H1 (cell line): ENCODE measurements at regions not wholly inside any gene's neighbourhood (a gene's known extent, or its start where the extent isn't known, plus 50 kb on each side); places are given as distances from the start of the nearest gene placed in this dataset.

ENCODE experiments used
- CTCF ChIA-PET: fragments of 300-600 bp; sonication (Branson Sonifier 250); formaldehyde crosslinking; loops from one replicate; lab custom pipeline; 2021; ENCODE audit not compliant: partially characterized antibody; lab: Charles Lee
- POLR2A ChIA-PET: fragments of 300-600 bp; sonication (Branson Sonifier 250); formaldehyde crosslinking; loops from one replicate; lab custom pipeline; 2021; ENCODE audit warnings: inconsistent platforms; ENCODE audit not compliant: partially characterized antibody; lab: Charles Lee
- DNase-seq, 2 experiments: peaks; one replicate each; pipeline versions ENCODE4 v3.0.0 to v3.0.0-alpha.2; 2010 to 2022; ENCODE audit warnings: low spot score in 2 of 2, low read depth in 1 of 2, mixed read lengths in 1 of 2
- FAIRE-seq: peaks from 2 replicates; lab custom pipeline; 2011; peaks lifted over from hg19 to GRCh38; lab: Jason Lieb, UNC
- H2AFZ ChIP-seq: 2 replicates; pipeline ENCODE4 v1.8.1; 2012; ENCODE audit warnings: low read length, inconsistent platforms
- H2AK5ac ChIP-seq: 2 replicates; pipeline ENCODE4 v1.6.1; 2013; ENCODE audit warnings: low read depth, low read length
- H2BK120ac ChIP-seq: replicated peaks from 2 replicates; pipeline ENCODE3; 2013; ENCODE audit warnings: low read depth, low read length, inconsistent platforms
- H2BK12ac ChIP-seq: 2 replicates; pipeline ENCODE4 v1.6.1; 2013; ENCODE audit warnings: low read depth, low read length
- H2BK15ac ChIP-seq: 2 replicates; pipeline ENCODE4 v1.6.1; 2013; ENCODE audit warnings: low read length
- H2BK20ac ChIP-seq: 2 replicates; pipeline ENCODE4 v1.6.1; 2013; ENCODE audit warnings: low read length
- H2BK5ac ChIP-seq: 2 replicates; pipeline ENCODE4 v1.6.1; 2013; ENCODE audit warnings: low read depth, low read length
- H3K14ac ChIP-seq: 2 replicates; pipeline ENCODE4 v1.6.1; 2013; ENCODE audit warnings: inconsistent platforms; ENCODE audit not compliant: insufficient read length
- H3K18ac ChIP-seq: 2 replicates; pipeline ENCODE4 v1.6.1; 2013; ENCODE audit warnings: low read length; ENCODE audit errors: extremely low read depth
- H3K23ac ChIP-seq: 2 replicates; pipeline ENCODE4 v1.6.1; 2013; ENCODE audit warnings: inconsistent platforms; ENCODE audit not compliant: insufficient read length
- H3K23me2 ChIP-seq: 2 replicates; pipeline ENCODE4 v1.6.1; 2013; ENCODE audit warnings: low read depth, low read length
- H3K27ac ChIP-seq: 2 replicates; pipeline ENCODE4 v1.6.1; 2011; ENCODE audit warnings: low read depth, low read length, inconsistent platforms
- H3K27me3 ChIP-seq, 4 experiments: replicated peaks in 1 of 4; 1 replicate in 1 of 4; 2 replicates in 3 of 4; pipeline versions ENCODE4 v1.6.1 to v1.8.1; 2011 to 2013; ENCODE audit warnings: low read length in 3 of 4, mild to moderate bottlenecking in 3 of 4, inconsistent platforms in 2 of 4, mixed read lengths in 2 of 4, moderate library complexity in 1 of 4; ENCODE audit not compliant: control insufficient read depth in 3 of 4, insufficient read depth in 3 of 4; ENCODE audit errors: extremely low read depth in 1 of 4
- H3K36me3 ChIP-seq, 4 experiments: 2 replicates each; pipeline versions ENCODE4 v1.6.1 to v1.8.1; 2011 to 2013; ENCODE audit warnings: mild to moderate bottlenecking in 4 of 4, low read length in 3 of 4, moderate library complexity in 2 of 4, control low read depth in 1 of 4, inconsistent platforms in 1 of 4; ENCODE audit not compliant: insufficient read depth in 4 of 4, control insufficient read depth in 2 of 4
- H3K4ac ChIP-seq: replicated peaks from 2 replicates; pipeline ENCODE3; 2013; ENCODE audit warnings: low read length, low read depth, mixed read lengths, inconsistent platforms; ENCODE audit not compliant: insufficient read length
- H3K4me1 ChIP-seq, 4 experiments: replicated peaks in 1 of 4; 1 replicate in 1 of 4; 2 replicates in 3 of 4; pipeline versions ENCODE4 v1.6.1 to v1.8.1; 2011 to 2013; ENCODE audit warnings: low read length in 3 of 4, inconsistent platforms in 2 of 4, mixed read lengths in 1 of 4; ENCODE audit not compliant: insufficient read depth in 4 of 4, control insufficient read depth in 3 of 4
- H3K4me2 ChIP-seq, 2 experiments: 2 replicates each; pipeline versions ENCODE4 v1.6.1 to v1.8.1; 2011 to 2013; ENCODE audit warnings: low read depth in 2 of 2, low read length in 2 of 2, control low read depth in 1 of 2, inconsistent platforms in 1 of 2, mild to moderate bottlenecking in 1 of 2; ENCODE audit not compliant: insufficient read depth in 1 of 2
- H3K4me3 ChIP-seq, 4 experiments: fragments of 200-600, 300-600 bp in 1 of 4; sonication (generic), shearing (Covaris generic), sonication (Bioruptor Twin) in 1 of 4; 2 replicates each; pipeline versions ENCODE4 v1.5.1 to v1.8.1; 2011 to 2016; ENCODE audit warnings: low read length in 4 of 4, low read depth in 3 of 4, control low read depth in 2 of 4, inconsistent platforms in 2 of 4, mild to moderate bottlenecking in 2 of 4, mixed read lengths in 1 of 4, moderate library complexity in 1 of 4; ENCODE audit not compliant: insufficient read depth in 2 of 4; ENCODE audit errors: extremely low read depth in 1 of 4
- H3K56ac ChIP-seq: replicated peaks from 2 replicates; pipeline ENCODE3; 2013; ENCODE audit warnings: low read depth, mild to moderate bottlenecking, mixed read lengths, low read length, inconsistent platforms; ENCODE audit not compliant: insufficient read length
- H3K79me1 ChIP-seq: 2 replicates; pipeline ENCODE4 v1.6.1; 2013; ENCODE audit warnings: low read depth, low read length, control low read depth
- H3K79me2 ChIP-seq, 2 experiments: 2 replicates each; pipeline versions ENCODE4 v1.6.1 to v1.8.1; 2012 to 2013; ENCODE audit warnings: low read length in 2 of 2, mild to moderate bottlenecking in 2 of 2, inconsistent platforms in 1 of 2; ENCODE audit not compliant: insufficient read depth in 2 of 2, control insufficient read depth in 1 of 2
- H3K9ac ChIP-seq, 4 experiments: replicated peaks in 1 of 4; 1 replicate in 1 of 4; 2 replicates in 3 of 4; pipeline versions ENCODE4 v1.6.1 to v1.8.1; 2011 to 2013; ENCODE audit warnings: low read depth in 3 of 4, low read length in 3 of 4, control low read depth in 2 of 4, mild to moderate bottlenecking in 2 of 4, moderate library complexity in 2 of 4, inconsistent platforms in 1 of 4; ENCODE audit errors: extremely low read depth in 1 of 4
- H3K9me3 ChIP-seq, 2 experiments: 2 replicates each; pipeline versions ENCODE4 v1.6.1 to v1.8.1; 2012 to 2013; ENCODE audit warnings: mild to moderate bottlenecking in 2 of 2, moderate library complexity in 2 of 2, control low read depth in 1 of 2, inconsistent platforms in 1 of 2, low read depth in 1 of 2, low read length in 1 of 2, mixed read lengths in 1 of 2; ENCODE audit not compliant: insufficient read depth in 2 of 2
- H4K20me1 ChIP-seq, 2 experiments: replicated peaks in 1 of 2; 2 replicates each; pipeline versions ENCODE3 to v1.8.1; 2011 to 2013; ENCODE audit warnings: inconsistent platforms in 2 of 2, low read length in 2 of 2, mild to moderate bottlenecking in 1 of 2; ENCODE audit not compliant: insufficient read depth in 2 of 2, control insufficient read depth in 1 of 2
- H4K5ac ChIP-seq: 2 replicates; pipeline ENCODE4 v1.6.1; 2013; ENCODE audit warnings: low read length, low read depth, mixed read lengths, inconsistent platforms; ENCODE audit not compliant: insufficient read length
- H4K8ac ChIP-seq: 2 replicates; pipeline ENCODE4 v1.8.0; 2013; ENCODE audit warnings: mild to moderate bottlenecking, moderate library complexity, low read length, inconsistent platforms; ENCODE audit not compliant: insufficient read depth; ENCODE audit errors: extremely low read depth
- H4K91ac ChIP-seq: replicated peaks from 2 replicates; pipeline ENCODE3; 2013; ENCODE audit warnings: low read length, mixed read lengths, inconsistent platforms; ENCODE audit not compliant: insufficient read length
- BCL11A ChIP-seq, 2 experiments: IDR thresholded peaks; one replicate each; pipeline ENCODE4 v1.6.1; 2011; ENCODE audit warnings: low read depth in 2 of 2, low read length in 2 of 2, mild to moderate bottlenecking in 2 of 2
- CREB1 ChIP-seq: IDR thresholded peaks from 2 replicates; pipeline ENCODE4 v1.6.1; 2012; ENCODE audit warnings: inconsistent platforms
- EZH2 ChIP-seq: fragments of 200-600 bp; sonication (generic); IDR thresholded peaks from 2 replicates; pipeline ENCODE4 v1.7.1; 2012; ENCODE audit warnings: low read depth, mild to moderate bottlenecking, moderate library complexity, low read length, inconsistent platforms; ENCODE audit not compliant: severe bottlenecking
- JUN ChIP-seq: IDR thresholded peaks from 2 replicates; pipeline ENCODE4 v1.6.1; 2011; ENCODE audit warnings: low read depth, mild to moderate bottlenecking, improper control_type of control experiment, low read length
- POLR2AphosphoS5 ChIP-seq: IDR thresholded peaks from 2 replicates; pipeline ENCODE4 v1.6.1; 2011; ENCODE audit warnings: low read depth, low read length
- RAD21 ChIP-seq, 2 experiments: IDR thresholded peaks in 1 of 2; conservative IDR thresholded peaks in 1 of 2; 2 replicates each; pipeline ENCODE4 v1.6.1; 2011; ENCODE audit warnings: low read depth in 2 of 2, low read length in 2 of 2, improper control_type of control experiment in 1 of 2, inconsistent platforms in 1 of 2, mild to moderate bottlenecking in 1 of 2, moderate library complexity in 1 of 2
- RNF2 ChIP-seq: fragments of 200-900, 300-1000 bp; sonication (generic); IDR thresholded peaks from 2 replicates; pipeline ENCODE4 v1.7.1; 2016; ENCODE audit warnings: borderline replicate concordance, low read depth, mild to moderate bottlenecking, antibody characterized with exemption, low read length; ENCODE audit not compliant: poor library complexity, severe bottlenecking; ENCODE audit errors: missing control alignments
- SIN3A ChIP-seq, 2 experiments: IDR thresholded peaks in 1 of 2; conservative IDR thresholded peaks in 1 of 2; 2 replicates each; pipeline ENCODE4 v1.6.1; 2011 to 2012; ENCODE audit warnings: low read length in 2 of 2, improper control_type of control experiment in 1 of 2, low read depth in 1 of 2, mild to moderate bottlenecking in 1 of 2
- SP2 ChIP-seq: IDR thresholded peaks from 2 replicates; pipeline ENCODE4 v1.6.1; 2012; ENCODE audit warnings: mild to moderate bottlenecking, low read length, inconsistent platforms
- TBP ChIP-seq: IDR thresholded peaks from 2 replicates; pipeline ENCODE4 v1.6.1; 2011; ENCODE audit warnings: low read depth, low read length, improper control_type of control experiment
- TCF12 ChIP-seq: IDR thresholded peaks from 2 replicates; pipeline ENCODE4 v1.6.1; 2011; ENCODE audit warnings: low read depth, mild to moderate bottlenecking, low read length
- YY1 ChIP-seq: IDR thresholded peaks from 2 replicates; pipeline ENCODE4 v1.6.1; 2011; ENCODE audit warnings: low read depth, mild to moderate bottlenecking, low read length

- no peaks in the 10 kb centered on the region for H4K20me1 ChIP-seq
- no peaks in the 10 kb centered on the region for H3K27me3 ChIP-seq
- DNase-seq, result no peak
- H2BK12ac ChIP-seq, result no peak overlapping the region
- no peak overlapping the region for H2BK120ac ChIP-seq
- no peak for FAIRE-seq
- H4K91ac ChIP-seq, result no peak overlapping the region
- H3K36me3 ChIP-seq, result no peaks in the 10 kb centered on the region
- no peak for TF ChIP-seq RAD21 (IDR thresholded peaks at IDR 0.05 in 1 of 2, conservative IDR thresholded peaks at IDR 0.05 in 1 of 2; ENCODE audit: low read depth in 2 of 2, low read length in 2 of 2)
- no peak for TF ChIP-seq POLR2AphosphoS5
- TF ChIP-seq SIN3A (conservative IDR thresholded peaks at IDR 0.05 in 1 of 2, IDR thresholded peaks at IDR 0.05 in 1 of 2; ENCODE audit: low read depth in 1 of 2, low read length in 2 of 2), result no peak
- no peak for TF ChIP-seq YY1
- TF ChIP-seq CREB1, result no peak
- TF ChIP-seq SP2, result no peak
- no peak for TF ChIP-seq BCL11A (IDR thresholded peaks at IDR 0.05; ENCODE audit: low read depth in 2 of 2, low read length in 2 of 2)
- no peak for TF ChIP-seq JUN
- no peak for TF ChIP-seq TCF12
- TF ChIP-seq TBP, result no peak
- no peak for TF ChIP-seq EZH2
- TF ChIP-seq RNF2, result no peak
- H4K8ac ChIP-seq, result no peak overlapping the region
- H2BK5ac ChIP-seq, result no peak overlapping the region
- no peaks in the 10 kb centered on the region for H3K4me1 ChIP-seq
- H3K27ac ChIP-seq, result no peak overlapping the region
- H3K79me1 ChIP-seq, result no peaks in the 10 kb centered on the region
- H3K4me3 ChIP-seq, result no peak overlapping the region
- H2AK5ac ChIP-seq, result no peak overlapping the region
- POLR2A ChIA-PET, result no interaction called here
- H3K9ac ChIP-seq, result no peak overlapping the region
- H3K18ac ChIP-seq, result no peak overlapping the region
- H2BK15ac ChIP-seq, result no peak overlapping the region
- no peak overlapping the region for H3K4ac ChIP-seq
- H2BK20ac ChIP-seq, result no peak overlapping the region
- H2AFZ ChIP-seq, result no peak overlapping the region
- H3K23me2 ChIP-seq, result no peaks in the 10 kb centered on the region
- H3K14ac ChIP-seq, result no peak overlapping the region
- H3K56ac ChIP-seq, result no peak overlapping the region
- no peaks in the 10 kb centered on the region for H3K9me3 ChIP-seq
- no peak overlapping the region for H3K23ac ChIP-seq
- no peaks in the 10 kb centered on the region for H3K79me2 ChIP-seq
- H3K4me2 ChIP-seq, result no peak overlapping the region
- no peak overlapping the region for H4K5ac ChIP-seq
- CTCF ChIA-PET, result no interaction called here
Observed at GRCh38 chr3:1717524-1717923, 381.1 kb upstream of the CNTN4 start.
